HEK293 (cell line): ENCODE measurements at regions not wholly inside any gene's neighbourhood (a gene's known extent, or its start where the extent isn't known, plus 50 kb on each side); places are given as distances from the start of the nearest gene placed in this dataset.
"Not testable (repeated sequence)": the region's sequence is repeated elsewhere in the genome, so short reads cannot be mapped to it uniquely, and the experiment has no call there.

Source experiments
- CTCF ChIA-PET: fragments of 350-600 bp; formaldehyde crosslinking; extraction: SDS; loops from one replicate; lab custom pipeline; 2021; ENCODE audit warnings: antibody characterized with exemption; lab: Yijun Ruan, JAX
- POLR2A ChIA-PET: fragments of 300-600 bp; formaldehyde crosslinking; extraction: SDS; loops from one replicate; lab custom pipeline; 2020; ENCODE audit warnings: antibody characterized with exemption, inconsistent platforms; lab: Yijun Ruan, JAX
- H3K27ac ChIP-seq: fragments of 200-500 bp; sonication (Bioruptor generic); 2 replicates; pipeline ENCODE4 v1.5.1; 2014; ENCODE audit warnings: low read depth, low read length, control low read depth, inconsistent platforms; ENCODE audit errors: extremely low read depth
- H3K36me3 ChIP-seq, 2 experiments: fragments of 200-500 bp in 1 of 2; sonication (Bioruptor generic) in 1 of 2; 1 replicate in 1 of 2; 2 replicates in 1 of 2; pipeline ENCODE4 v1.5.1; 2014 to 2017; ENCODE audit warnings: inconsistent platforms in 2 of 2, low read length in 2 of 2; ENCODE audit not compliant: control insufficient read depth in 2 of 2, insufficient read depth in 1 of 2
- H3K4me1 ChIP-seq: fragments of 200-500 bp; sonication (Bioruptor generic); 2 replicates; pipeline ENCODE4 v1.5.1; 2014; ENCODE audit warnings: mild to moderate bottlenecking, low read length, inconsistent platforms; ENCODE audit not compliant: control insufficient read depth, insufficient read depth
- H3K4me3 ChIP-seq: 2 replicates; pipeline ENCODE4 v1.5.1; 2011; ENCODE audit warnings: low read depth, mild to moderate bottlenecking, control low read depth, low read length, moderate library complexity
- H3K9me3 ChIP-seq: fragments of 200-500 bp; sonication (Bioruptor generic); 2 replicates; pipeline ENCODE4 v1.5.1; 2014; ENCODE audit warnings: low read depth, low read length, inconsistent platforms; ENCODE audit not compliant: control insufficient read depth, insufficient read depth

GRCh38 chr21:6078902-6079301, 4442.5 kb upstream of the TPTE start:
- H3K4me3 ChIP-seq, H3K4me1 ChIP-seq, POLR2A ChIA-PET, CTCF ChIA-PET, H3K9me3 ChIP-seq, H3K36me3 ChIP-seq, H3K27ac ChIP-seq: not testable (repeated sequence)

DNA sequence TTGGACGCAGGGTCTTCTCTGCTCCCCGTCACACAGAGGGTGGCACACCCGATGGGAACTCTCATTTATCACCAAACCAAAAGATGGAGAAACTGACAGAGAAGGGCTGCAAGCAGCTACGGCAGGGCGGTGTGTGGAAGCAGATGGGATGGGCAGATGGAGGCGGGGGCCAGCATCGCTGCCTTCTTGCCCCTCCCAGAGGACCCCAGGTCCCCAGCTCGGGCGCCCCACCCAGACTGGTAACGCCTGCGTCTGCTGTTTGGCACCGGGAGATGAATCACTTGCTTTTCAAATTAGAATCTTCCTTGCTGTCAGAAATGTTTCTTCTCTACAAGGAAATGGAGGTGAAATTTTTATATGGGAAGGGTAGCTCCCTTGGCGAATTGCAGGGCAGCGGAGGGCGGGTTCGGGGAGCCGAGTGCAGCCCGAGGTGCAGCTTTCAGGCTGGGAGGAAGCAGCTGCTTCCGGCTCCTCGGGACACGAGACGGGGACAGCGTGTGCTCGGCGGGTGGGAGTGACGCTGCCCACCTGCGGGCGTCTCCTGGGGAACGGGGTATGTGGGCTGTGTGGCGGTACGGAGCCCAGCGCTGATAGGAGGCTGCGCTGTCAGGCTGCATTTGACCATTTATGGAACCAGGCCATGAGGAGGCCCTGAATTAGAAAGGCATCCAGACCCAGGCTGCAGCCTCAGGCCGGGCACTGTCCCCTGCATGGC, 4440.3 kb upstream of the TPTE start:
- H3K9me3 ChIP-seq, H3K36me3 ChIP-seq, H3K4me3 ChIP-seq, POLR2A ChIA-PET, CTCF ChIA-PET, H3K4me1 ChIP-seq, H3K27ac ChIP-seq: not testable (repeated sequence)

DNA sequence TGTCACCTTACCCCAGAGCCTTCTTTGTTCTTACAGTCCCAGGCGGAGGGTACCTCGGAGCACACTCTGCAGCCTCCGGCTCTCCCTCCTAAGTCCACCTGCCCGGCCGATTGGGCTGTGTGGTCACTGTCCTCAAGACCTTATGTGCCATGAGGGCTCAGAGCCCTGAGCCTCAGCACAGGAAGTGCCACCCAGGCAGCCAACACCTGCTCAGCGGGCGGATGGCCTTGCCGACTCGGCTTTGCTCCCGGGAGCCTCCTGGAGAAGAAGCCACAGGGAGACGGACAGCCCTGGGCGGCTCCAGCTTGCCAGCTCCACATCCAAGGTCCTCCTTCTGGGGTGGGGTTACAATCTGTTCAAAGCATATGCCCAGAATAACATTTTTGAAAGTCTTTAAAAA, 4439.2 kb upstream of the TPTE start:
- POLR2A ChIA-PET, CTCF ChIA-PET, H3K4me1 ChIP-seq, H3K9me3 ChIP-seq, H3K36me3 ChIP-seq, H3K4me3 ChIP-seq, H3K27ac ChIP-seq: not testable (repeated sequence)

DNA sequence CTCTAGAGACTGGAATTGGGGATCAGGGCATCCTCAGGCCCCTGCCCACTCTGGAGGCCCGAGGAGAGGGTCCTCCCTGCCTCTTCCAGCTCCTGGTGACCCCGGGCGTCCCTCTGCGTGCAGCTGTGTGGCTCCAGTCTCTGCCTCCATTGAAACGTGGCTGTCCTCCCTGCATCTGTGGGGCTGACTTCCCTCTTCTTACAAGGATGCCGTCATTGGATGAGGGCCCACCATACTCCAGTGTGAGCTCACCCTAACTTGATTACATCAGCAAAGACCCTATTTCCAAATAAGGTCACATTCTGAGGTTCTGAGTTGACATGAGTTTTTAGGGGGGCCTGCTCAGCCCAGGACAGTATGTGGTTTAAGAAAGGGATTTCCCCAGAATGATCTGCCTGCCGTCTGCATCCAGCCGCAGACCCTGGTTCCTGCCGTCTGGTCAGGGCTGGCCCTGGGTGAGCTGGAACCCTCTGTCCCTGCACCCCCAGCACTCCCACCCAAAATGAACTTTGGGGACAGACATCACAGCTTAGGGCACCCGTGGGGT, 4437.7 kb upstream of the TPTE start:
- H3K4me1 ChIP-seq, POLR2A ChIA-PET, H3K27ac ChIP-seq, CTCF ChIA-PET, H3K9me3 ChIP-seq, H3K4me3 ChIP-seq, H3K36me3 ChIP-seq: not testable (repeated sequence)

GRCh38 chr21:6086038-6086437, 4435.3 kb upstream of the TPTE start:
- H3K4me1 ChIP-seq, CTCF ChIA-PET: not testable (repeated sequence)

GRCh38 chr21:6087579-6088178, 4433.7 kb upstream of the TPTE start:
- H3K36me3 ChIP-seq, POLR2A ChIA-PET, H3K4me3 ChIP-seq, H3K9me3 ChIP-seq, H3K27ac ChIP-seq, CTCF ChIA-PET, H3K4me1 ChIP-seq: not testable (repeated sequence)

More at GRCh38 chr21:6086038-6086437, 4435.3 kb upstream of the TPTE start:
- H3K4me3 ChIP-seq, POLR2A ChIA-PET, H3K36me3 ChIP-seq, H3K27ac ChIP-seq, H3K9me3 ChIP-seq: not testable (repeated sequence)

DNA sequence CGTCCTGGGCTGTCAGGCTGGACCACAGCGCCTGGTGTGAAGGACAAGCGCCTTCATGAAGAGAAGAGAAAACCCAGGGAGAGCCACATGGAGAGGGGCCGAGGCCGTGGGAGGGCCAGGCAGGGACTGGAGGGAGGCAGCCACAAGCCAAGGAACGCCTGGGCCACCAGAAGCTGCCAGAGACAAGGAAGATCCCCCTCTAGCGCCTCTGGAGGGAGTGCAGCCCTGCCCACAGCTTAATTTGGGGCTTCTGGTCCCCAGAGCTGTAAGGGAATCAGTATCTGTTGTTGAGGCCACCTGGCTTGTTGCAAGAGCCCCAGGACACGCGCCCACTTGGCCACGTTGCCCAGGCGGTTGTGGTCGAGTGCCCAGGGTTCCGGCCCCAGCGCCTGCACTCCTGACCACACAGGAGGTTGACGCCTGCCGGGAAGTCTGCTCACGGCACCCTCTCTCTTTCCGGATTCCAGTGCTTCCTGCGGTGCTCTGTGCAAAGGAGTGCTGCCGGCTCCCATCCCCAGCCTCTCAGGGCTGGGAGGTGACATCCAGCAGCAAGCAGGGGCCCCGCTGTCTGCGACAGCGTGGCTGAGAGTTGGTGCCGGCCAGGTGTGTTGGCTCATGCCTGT, 4431.0 kb upstream of the TPTE start:
- H3K36me3 ChIP-seq, POLR2A ChIA-PET, CTCF ChIA-PET, H3K27ac ChIP-seq, H3K4me1 ChIP-seq, H3K4me3 ChIP-seq, H3K9me3 ChIP-seq: not testable (repeated sequence)

DNA sequence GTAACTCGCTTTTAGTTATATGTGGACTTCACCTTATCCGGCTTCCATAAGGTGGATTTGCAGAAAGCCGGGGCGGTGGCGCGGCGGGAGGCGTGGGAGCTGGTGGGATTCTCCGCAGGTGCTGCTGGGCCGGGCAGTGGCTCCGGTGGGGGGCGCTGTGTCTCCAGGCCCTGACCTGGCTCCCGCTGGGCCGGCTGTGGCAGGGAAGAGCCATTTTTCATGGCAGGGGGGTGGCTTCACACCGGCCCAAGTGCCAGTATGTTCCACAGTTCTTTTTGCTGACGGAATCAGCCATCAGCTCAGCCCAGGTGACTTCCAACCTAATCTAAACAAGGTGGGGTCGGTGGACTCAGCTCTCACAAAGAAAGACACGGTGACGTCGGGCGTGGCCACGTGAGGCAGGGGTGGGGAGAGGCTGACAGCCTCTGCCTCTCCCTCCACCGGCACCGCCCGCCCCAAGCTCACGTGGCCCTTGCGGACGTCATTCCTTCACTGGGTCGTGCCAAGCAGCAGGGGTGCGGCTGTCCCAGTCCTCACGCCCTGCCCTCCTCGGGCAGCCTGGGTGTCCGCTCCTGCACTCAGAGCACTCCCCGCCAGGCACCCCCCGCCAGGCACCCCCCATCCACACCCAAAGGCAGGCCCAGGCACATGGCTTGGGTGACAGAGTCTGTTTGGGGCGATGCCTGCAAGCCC, 4429.9 kb upstream of the TPTE start:
- H3K4me3 ChIP-seq, POLR2A ChIA-PET, H3K27ac ChIP-seq, H3K9me3 ChIP-seq, CTCF ChIA-PET, H3K4me1 ChIP-seq, H3K36me3 ChIP-seq: not testable (repeated sequence)

DNA sequence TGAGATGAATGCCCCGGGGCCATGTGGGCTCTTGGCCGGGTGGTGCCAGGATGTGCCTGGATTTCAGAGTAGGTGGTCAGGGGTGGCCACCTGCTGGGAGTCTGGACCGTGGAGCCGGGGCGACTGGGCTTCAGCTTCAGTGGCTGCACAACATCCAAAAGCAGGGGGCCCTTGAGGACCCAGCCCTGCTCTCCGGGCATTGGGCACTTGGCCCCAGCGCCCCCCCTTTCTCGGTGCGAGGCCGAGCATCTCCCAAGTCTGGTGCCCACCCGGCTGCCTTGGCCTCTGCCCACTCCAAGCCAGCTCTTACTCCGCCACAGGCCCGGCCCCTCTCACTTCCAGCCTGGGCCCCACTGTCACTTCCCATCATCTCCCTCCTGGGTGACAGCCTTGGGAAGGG, 4429.0 kb upstream of the TPTE start:
- POLR2A ChIA-PET, CTCF ChIA-PET: not testable (repeated sequence)

GRCh38 chr21:6093419-6093818, 4428.0 kb upstream of the TPTE start:
- H3K27ac ChIP-seq, H3K9me3 ChIP-seq, POLR2A ChIA-PET, H3K4me3 ChIP-seq, CTCF ChIA-PET, H3K4me1 ChIP-seq, H3K36me3 ChIP-seq: not testable (repeated sequence)

More for the DNA sequence above, 4429.0 kb upstream of the TPTE start:
- H3K9me3 ChIP-seq, H3K4me3 ChIP-seq, H3K4me1 ChIP-seq, H3K27ac ChIP-seq, H3K36me3 ChIP-seq: not testable (repeated sequence)
